Erythroblast (primary cell): ENCODE measurements at regions not wholly inside any gene's neighbourhood (a gene's known extent, or its start where the extent isn't known, plus 50 kb on each side); places are given as distances from the start of the nearest gene placed in this dataset.

Experiments used
- GATA1 ChIP-seq: IDR thresholded peaks from 2 replicates; pipeline ENCODE4 v1.6.1; 2011; ENCODE audit warnings: low read depth, mild to moderate bottlenecking, control low read depth, low read length, moderate library complexity
- POLR2A ChIP-seq: IDR thresholded peaks from 2 replicates; pipeline ENCODE4 v1.6.1; 2011; ENCODE audit warnings: mild to moderate bottlenecking, low read length

GRCh38 chr17:13851889-13852288 is 217.4 kb upstream of the COX10 start:
- TF ChIP-seq POLR2A (no peak), GATA1 (no peak)
